ENCODE measurements at regions not wholly inside any gene's neighbourhood (a gene's known extent, or its start where the extent isn't known, plus 50 kb on each side); places are given as distances from the start of the nearest gene placed in this dataset.

DNA sequence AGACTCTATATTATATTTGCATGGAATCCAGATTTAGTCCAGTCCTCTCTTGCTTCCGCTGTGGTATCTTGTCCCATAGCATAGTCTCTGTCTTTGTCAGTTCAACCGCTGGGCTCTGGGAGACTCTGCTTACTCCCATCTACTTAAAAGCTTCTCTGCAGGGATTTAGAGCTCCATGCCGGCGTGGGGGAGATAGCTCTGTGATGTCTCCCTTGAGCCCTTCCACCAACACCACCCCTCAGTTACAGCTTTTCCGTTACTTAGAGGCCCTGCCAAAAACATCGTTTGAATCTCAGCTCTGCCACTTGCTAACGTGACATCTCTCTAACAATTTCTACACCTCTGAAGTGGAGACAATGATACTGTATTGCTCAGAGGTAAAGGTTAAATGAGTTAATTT, 306.1 kb upstream of the ZNF608 start:
- Histone ChIP-seq H3K36me3 (ENCODE audit: control insufficient read depth, insufficient read depth, low read length) (no peaks in the 10 kb centered on the region), H3K27me3 (ENCODE audit: control insufficient read depth, insufficient read depth, low read length) (no peaks in the 10 kb centered on the region), H3K4me3 (ENCODE audit: low read depth, low read length) (no peak overlapping the region)
- TF ChIP-seq, protein P1, sequence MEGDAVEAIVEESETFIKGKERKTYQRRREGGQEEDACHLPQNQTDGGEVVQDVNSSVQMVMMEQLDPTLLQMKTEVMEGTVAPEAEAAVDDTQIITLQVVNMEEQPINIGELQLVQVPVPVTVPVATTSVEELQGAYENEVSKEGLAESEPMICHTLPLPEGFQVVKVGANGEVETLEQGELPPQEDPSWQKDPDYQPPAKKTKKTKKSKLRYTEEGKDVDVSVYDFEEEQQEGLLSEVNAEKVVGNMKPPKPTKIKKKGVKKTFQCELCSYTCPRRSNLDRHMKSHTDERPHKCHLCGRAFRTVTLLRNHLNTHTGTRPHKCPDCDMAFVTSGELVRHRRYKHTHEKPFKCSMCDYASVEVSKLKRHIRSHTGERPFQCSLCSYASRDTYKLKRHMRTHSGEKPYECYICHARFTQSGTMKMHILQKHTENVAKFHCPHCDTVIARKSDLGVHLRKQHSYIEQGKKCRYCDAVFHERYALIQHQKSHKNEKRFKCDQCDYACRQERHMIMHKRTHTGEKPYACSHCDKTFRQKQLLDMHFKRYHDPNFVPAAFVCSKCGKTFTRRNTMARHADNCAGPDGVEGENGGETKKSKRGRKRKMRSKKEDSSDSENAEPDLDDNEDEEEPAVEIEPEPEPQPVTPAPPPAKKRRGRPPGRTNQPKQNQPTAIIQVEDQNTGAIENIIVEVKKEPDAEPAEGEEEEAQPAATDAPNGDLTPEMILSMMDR (IDR thresholded peaks at IDR 0.05; ENCODE audit: insufficient read depth, low read length, poor library complexity, severe bottlenecking) = no peak
- no peak for DNase-seq (ENCODE audit: low read depth)

- no peak for DNase-seq (ENCODE audit: low read depth)
- H3K36me3 ChIP-seq (ENCODE audit: control insufficient read depth, insufficient read depth, low read length) = no peaks in the 10 kb centered on the region
- no peaks in the 10 kb centered on the region for H3K27me3 ChIP-seq (ENCODE audit: control insufficient read depth, insufficient read depth, low read length)
- TF ChIP-seq, protein P1 (IDR thresholded peaks at IDR 0.05; ENCODE audit: insufficient read depth, low read length, poor library complexity, severe bottlenecking) = no peak
- no peak overlapping the region for H3K4me3 ChIP-seq (ENCODE audit: low read depth, low read length)
Observed at GRCh38 chr5:125053179-125053578, 306.7 kb upstream of the ZNF608 start.

DNA sequence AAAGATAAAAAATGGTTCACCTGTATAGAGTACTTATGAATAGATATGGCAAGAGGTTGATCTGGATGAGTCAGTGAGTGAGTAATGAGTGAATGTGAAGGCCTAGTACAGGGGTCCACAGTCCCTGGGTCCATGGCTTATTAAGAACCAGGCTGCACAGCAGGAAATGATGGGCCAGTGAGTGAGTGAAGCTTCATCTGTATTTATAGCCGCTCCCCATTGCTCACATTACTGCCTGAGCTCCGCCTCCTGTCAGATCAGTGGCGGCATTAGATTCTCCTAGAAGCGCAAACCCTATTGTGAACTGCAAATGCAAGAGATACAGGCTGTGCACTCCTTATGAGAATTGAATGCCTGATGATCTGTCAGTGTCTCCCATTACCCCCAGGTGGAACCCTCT, 307.7 kb upstream of the ZNF608 start:
- TF ChIP-seq, protein P1 (IDR thresholded peaks at IDR 0.05; ENCODE audit: insufficient read depth, low read length, poor library complexity, severe bottlenecking) = no peak
- no peaks in the 10 kb centered on the region for H3K27me3 ChIP-seq (ENCODE audit: control insufficient read depth, insufficient read depth, low read length)
- H3K4me3 ChIP-seq (ENCODE audit: low read depth, low read length) = no peak overlapping the region
- no peaks in the 10 kb centered on the region for H3K36me3 ChIP-seq (ENCODE audit: control insufficient read depth, insufficient read depth, low read length)
- DNase-seq (ENCODE audit: low read depth) = no peak

DNA sequence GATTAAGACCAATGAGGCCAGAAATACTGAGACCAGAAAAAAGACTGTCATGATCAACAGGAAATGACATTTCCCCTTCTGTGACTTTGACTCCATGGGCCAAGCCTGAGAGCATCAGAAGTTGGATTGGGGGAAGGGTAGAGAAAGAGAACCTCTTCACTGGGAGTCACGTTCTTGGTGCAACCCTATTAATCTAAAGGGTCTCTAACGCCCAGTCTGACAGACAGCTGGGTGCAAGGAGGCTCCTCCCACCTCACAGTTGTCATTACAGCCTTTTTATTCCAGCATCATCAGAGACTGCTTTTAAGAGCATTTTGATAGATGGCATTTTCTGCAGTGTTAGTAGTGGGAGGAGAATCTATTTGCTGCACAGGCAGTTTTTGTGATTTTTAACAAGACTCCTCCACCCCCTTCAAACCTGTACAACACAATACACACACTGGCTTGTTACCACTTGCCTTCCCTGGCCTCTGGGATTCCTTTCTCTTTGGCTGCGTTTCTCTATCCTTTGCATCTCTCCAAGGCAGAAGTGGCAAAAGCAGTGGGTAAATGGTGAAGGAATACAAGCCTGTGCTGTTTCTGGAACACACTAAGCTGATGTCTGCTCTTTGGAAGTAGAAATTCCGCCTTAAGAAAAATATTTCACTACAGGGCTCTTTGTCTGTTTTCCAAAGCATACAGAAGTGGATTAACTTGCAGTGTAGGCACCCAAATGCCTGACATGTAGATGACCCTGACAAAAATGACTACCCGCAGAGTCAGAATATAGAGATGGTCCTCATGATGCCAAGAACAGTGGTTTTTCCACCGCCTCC, 310.4 kb upstream of the ZNF608 start:
- H3K27me3 ChIP-seq (ENCODE audit: control insufficient read depth, insufficient read depth, low read length) = no peaks in the 10 kb centered on the region
- no peaks in the 10 kb centered on the region for H3K36me3 ChIP-seq (ENCODE audit: control insufficient read depth, insufficient read depth, low read length)
- TF ChIP-seq, protein P1 (IDR thresholded peaks at IDR 0.05; ENCODE audit: insufficient read depth, low read length, poor library complexity, severe bottlenecking) = no peak
- H3K4me3 ChIP-seq (ENCODE audit: low read depth, low read length) = no peak overlapping the region
- DNase-seq (ENCODE audit: low read depth) = no peak

- no peaks in the 10 kb centered on the region for H3K36me3 ChIP-seq (ENCODE audit: control insufficient read depth, insufficient read depth, low read length)
- H3K27me3 ChIP-seq (ENCODE audit: control insufficient read depth, insufficient read depth, low read length) = no peaks in the 10 kb centered on the region
- H3K4me3 ChIP-seq (ENCODE audit: low read depth, low read length) = no peak overlapping the region
- TF ChIP-seq, protein P1 (IDR thresholded peaks at IDR 0.05; ENCODE audit: insufficient read depth, low read length, poor library complexity, severe bottlenecking) = no peak
- no peak for DNase-seq (ENCODE audit: low read depth)
Observed at GRCh38 chr5:125057912-125058826, 311.7 kb upstream of the ZNF608 start.

Data from kidney epithelial cell (primary cell).